ENCODE measurements at regions not wholly inside any gene's neighbourhood (a gene's known extent, or its start where the extent isn't known, plus 50 kb on each side); places are given as distances from the start of the nearest gene placed in this dataset.
A peak's percentile ranks its signal among the peaks of the same experiment; 100 is the strongest.
"Not testable (repeated sequence)": the region's sequence is repeated elsewhere in the genome, so short reads cannot be mapped to it uniquely, and the experiment has no call there.

- peak in 1 of 5 experiments; percentile 72 for DNase-seq
Measured at GRCh38 chr3:88000853-88001252, 58.0 kb downstream of the CGGBP1 start.

GRCh38 chr3:87997966-87998365, 60.8 kb downstream of the CGGBP1 start:
- no peak for DNase-seq

GRCh38 chr3:87997298-87997697, 61.5 kb downstream of the CGGBP1 start:
- DNase-seq = peak in 1 of 5 experiments; percentile 76

DNA sequence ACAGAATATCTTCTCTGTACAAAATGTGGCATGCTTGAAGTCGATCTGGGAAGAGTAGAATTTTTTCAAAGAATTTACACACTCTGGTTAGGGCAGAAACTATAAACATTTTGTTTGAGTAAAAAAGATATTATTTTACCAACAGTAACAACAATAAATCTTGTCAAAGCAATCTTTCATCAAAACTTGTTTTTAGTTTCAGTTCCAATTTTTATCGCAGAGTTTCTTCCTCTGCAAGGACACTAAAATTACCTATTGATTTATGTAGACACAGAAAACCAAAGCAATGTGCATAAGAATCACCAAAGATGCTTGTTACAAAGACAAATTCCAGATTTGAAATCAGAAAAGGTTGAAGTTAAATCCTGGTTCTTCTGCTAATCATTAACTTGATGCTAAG, 61.9 kb downstream of the CGGBP1 start:
- peak in 1 of 5 experiments; percentile 13 for DNase-seq

DNA sequence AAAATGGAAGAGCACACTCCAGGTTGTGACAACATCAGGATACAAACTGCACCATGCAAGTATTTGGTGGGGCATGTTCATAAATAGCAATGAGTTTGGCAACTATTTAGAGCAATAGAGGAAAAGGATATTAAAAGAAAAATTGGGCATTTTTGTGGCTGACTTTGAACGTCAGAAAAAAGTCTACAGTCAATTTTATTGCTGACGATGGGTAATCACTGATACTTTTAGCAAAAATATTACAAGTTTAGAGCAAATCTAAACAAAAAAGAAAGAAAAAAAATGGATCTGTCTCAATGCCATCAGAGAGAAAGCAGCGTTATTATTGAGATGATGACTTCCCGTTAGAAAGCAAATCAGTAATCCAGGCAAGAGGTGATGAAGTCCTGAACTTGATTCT, 65.2 kb downstream of the CGGBP1 start:
- no peak for DNase-seq

GRCh38 chr3:87987952-87988351, 70.9 kb downstream of the CGGBP1 start:
- DNase-seq = no peak

- no peak for DNase-seq
Measured at GRCh38 chr3:87982421-87982820, 76.4 kb downstream of the CGGBP1 start.

DNA sequence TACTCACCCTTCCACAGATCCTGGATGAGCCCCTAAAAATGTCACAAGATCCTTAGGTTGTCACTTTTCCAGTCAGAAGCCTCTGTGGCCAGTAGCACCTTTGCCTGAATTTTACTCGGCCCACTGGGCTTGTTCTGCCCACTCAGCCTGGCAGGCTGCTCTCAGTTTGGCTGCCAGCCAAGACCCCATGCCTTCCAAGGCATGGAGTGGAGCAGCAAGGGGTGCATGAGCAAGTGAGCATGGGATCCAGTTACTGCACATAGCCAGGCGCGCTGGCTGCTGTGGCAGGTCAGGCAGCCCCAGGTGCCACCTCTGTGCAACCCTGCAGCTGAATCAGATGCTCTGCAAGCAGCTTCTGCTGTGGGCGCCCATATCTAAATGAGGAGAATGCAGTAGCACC, 79.3 kb downstream of the CGGBP1 start:
- DNase-seq = no peak

- DNase-seq = no peak
Measured at GRCh38 chr3:87977765-87978164, 81.0 kb downstream of the CGGBP1 start.

GRCh38 chr3:87975716-87976115, 83.1 kb downstream of the CGGBP1 start:
- DNase-seq = no peak

- no peak for DNase-seq
Measured at GRCh38 chr3:87973906-87974305, 84.9 kb downstream of the CGGBP1 start.

GRCh38 chr3:87969620-87970019, 89.2 kb downstream of the CGGBP1 start:
- no peak for DNase-seq

GRCh38 chr3:87968668-87969067, 90.1 kb downstream of the CGGBP1 start:
- no peak for DNase-seq

DNA sequence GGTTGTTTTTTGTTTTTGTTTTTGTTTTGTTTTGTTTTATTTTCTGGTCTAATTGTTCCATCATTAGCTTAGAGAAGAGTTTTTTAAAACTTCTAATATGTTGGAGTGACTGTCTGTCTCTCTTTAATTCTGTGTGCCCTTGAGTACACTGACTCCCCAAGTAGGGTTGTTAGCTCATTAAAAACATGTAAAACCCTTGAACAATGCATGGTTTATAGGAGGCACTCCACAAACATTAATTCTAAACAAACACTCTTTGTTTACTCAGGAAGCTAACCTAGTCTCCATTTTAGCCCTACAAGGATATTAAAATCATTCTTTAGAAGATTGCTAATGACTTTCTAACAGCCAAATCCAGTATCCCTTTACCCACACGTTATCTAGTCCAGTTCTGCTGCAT, 100.5 kb downstream of the CGGBP1 start:
- no peak for DNase-seq

DNA sequence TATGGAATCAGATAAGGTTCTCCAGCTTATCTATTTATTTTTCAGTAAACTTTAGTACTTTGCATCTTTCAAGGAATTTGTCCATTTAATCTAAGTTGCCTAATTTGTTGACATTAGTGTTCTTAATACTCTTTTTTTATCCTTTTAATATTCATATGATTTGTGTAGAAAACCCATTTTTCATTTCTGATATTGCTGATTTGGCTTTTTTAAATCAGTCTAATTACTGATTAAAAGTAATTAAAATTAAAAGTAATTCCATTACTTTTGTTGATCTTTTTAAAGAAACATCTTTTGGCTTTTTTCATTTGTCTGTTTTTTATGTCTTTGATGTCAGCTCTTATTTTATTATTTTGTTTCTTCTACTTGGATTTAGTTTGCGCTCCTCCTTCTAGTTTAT, 101.2 kb downstream of the CGGBP1 start:
- DNase-seq = no peak

GRCh38 chr3:87949879-87950208, 109.0 kb downstream of the CGGBP1 start:
- DNase-seq = no peak

- DNase-seq = no peak
Measured at GRCh38 chr3:87949189-87949878, 109.5 kb downstream of the CGGBP1 start.

- not testable (repeated sequence) for DNase-seq
Measured at GRCh38 chr3:87946007-87946406, 112.8 kb downstream of the CGGBP1 start.

GRCh38 chr3:87942256-87942655, 116.5 kb downstream of the CGGBP1 start:
- DNase-seq = not testable (repeated sequence)

DNA sequence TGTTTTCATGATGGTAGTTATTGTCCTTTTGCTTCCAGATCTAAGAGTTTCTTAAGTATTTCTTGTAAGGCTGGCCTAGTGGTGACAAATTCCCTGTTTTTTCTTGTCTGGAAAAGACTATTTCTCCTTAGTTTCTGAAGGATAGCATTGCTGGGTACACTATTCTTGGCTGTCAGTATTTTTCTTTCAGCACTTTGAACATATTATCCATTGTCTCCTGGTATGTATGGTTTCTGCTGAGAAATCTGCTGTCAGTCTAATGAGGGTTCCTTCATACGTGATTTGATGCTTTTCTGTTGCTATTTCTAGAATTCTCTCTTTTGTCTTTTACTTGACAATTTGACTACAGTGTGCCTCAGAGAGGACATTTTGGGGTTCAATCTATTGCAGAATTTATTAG, 134.3 kb downstream of the CGGBP1 start:
- no peak for DNase-seq

DNA sequence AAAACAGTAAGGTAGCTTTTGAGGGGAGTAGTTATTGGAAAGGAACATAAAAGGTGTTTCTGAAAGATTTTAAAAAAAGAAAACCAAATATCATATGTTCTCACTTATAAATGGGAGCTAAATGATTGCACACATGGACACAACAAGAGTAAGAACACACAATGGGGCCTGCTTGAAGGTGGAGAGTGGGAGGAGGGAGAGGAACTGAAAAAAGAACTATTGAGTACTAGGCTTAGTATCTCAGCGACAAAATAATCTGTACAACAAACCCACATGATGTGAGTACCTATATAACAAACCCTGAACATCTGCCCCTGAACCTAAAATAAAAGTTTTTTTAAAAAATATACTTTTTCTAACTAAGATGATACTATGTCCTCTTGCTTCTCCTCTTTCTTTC, 138.3 kb downstream of the CGGBP1 start:
- no peak for DNase-seq

GRCh38 chr3:87901141-87901540, 157.7 kb downstream of the CGGBP1 start:
- DNase-seq = no peak

DNA sequence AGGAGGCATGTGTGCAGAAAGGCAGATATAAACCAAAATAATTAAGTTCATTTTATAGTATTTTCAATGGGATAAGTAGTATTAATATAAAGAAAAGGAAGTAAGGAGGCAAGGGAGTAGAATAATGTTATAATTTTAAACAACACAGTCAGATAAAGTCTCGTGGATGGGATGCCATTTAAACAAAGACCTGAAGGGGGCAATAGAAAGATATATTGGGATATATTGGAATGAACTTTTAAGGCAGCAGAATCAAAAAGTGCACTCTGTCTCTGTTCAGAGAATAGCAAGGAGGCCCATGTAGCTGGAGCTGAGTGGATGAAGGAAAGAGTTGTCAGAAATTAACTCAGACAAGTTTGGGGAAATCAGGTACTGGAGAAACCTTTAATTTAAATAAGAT, 158.7 kb downstream of the CGGBP1 start:
- peak in 1 of 5 experiments; percentile 4 for DNase-seq

DNA sequence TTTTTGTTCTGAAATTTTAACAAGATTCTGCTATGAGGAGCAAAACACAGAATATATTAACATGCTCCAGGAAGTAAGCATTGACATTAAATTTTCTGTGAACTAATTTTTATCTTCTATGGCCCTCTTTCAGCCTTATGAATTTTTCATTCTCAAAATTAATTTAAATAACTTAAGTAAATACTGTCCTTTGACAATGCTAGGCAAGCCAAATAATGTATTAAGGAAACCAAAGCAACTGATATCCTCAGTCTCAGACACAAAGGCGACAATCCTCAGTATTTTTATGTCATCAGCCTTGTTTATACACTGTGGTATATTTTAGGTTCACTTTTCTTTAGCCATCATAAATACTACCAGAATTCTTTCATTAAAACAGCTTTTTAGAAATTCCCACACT, 159.8 kb downstream of the CGGBP1 start:
- DNase-seq = no peak

DNA sequence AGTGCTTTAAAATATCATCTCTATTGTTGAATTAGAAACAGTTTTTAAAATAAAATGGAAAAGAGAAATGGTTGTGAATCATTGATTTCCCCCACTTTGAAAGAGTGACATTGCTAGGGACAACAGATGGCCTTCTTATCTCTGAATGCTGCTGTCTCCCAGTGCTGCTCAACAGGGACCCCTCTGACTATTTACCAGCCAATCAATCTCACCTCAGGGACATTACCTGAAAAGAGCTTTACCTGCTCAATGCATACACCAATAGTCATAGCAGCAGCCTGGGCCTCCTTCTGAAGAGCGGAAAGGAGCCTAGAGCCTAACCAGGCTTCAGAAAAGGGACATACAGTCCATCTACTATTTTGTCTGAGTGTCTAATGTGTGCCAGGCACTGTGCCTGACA, 162.8 kb downstream of the CGGBP1 start:
- DNase-seq = no peak

All from T-helper 2 cell (primary cell).